ENCODE measurements at regions not wholly inside any gene's neighbourhood (a gene's known extent, or its start where the extent isn't known, plus 50 kb on each side); places are given as distances from the start of the nearest gene placed in this dataset.

- TF ChIP-seq POLR2A (IDR thresholded peaks at IDR 0.05), result no peak
- no peak for TF ChIP-seq CTCF (IDR thresholded peaks at IDR 0.05)
These were observed 144.0 kb upstream of the SMAD3 start for GRCh38 chr15:66921319-66921915.

All from body of pancreas (tissue), 4 donors.